B cell (primary cell): ENCODE measurements at regions not wholly inside any gene's neighbourhood (a gene's known extent, or its start where the extent isn't known, plus 50 kb on each side); places are given as distances from the start of the nearest gene placed in this dataset.

ENCODE experiments used
- ATAC-seq: fragments of 200-7000 bp; cut with Tn5 transposase; one replicate; pipeline ENCODE4 v1.10.0; 2021; ENCODE audit warnings: low read depth, mild to moderate bottlenecking, moderate number of reproducible peaks, moderate library complexity
- CTCF ChIA-PET: fragments of 350-600 bp; sonication (Branson Sonifier 250); formaldehyde crosslinking; loops from one replicate; lab custom pipeline; 2021; ENCODE audit warnings: antibody characterized with exemption, inconsistent platforms; lab: Charles Lee
- POLR2A ChIA-PET: fragments of 350-600 bp; sonication (Branson Sonifier 250); formaldehyde crosslinking; loops from one replicate; lab custom pipeline; 2021; ENCODE audit warnings: antibody characterized with exemption; lab: Charles Lee
- DNase-seq: peaks from one replicate; pipeline ENCODE4 v3.0.0; 2013
- H2AFZ ChIP-seq: 2 replicates; pipeline ENCODE4 v1.6.1; 2012; ENCODE audit warnings: mild to moderate bottlenecking, low read depth, low read length; ENCODE audit not compliant: insufficient read depth, poor library complexity, severe bottlenecking
- H3K27ac ChIP-seq, 2 donors: 1 replicate in 1 of 2; 2 replicates in 1 of 2; pipeline ENCODE4 v1.5.1; 2012 to 2013; ENCODE audit warnings: low read length in 2 of 2, mild to moderate bottlenecking in 2 of 2, moderate library complexity in 1 of 2
- H3K27me3 ChIP-seq, 4 experiments: fragments of 200-600 bp in 1 of 4; sonication (generic) in 1 of 4; replicated peaks in 1 of 4; 1 replicate in 2 of 4; 2 replicates in 2 of 4; pipeline versions ENCODE4 v1.6.1 to v1.7.0; 2013 to 2016; ENCODE audit warnings: low read length in 3 of 4, mild to moderate bottlenecking in 2 of 4, mixed read lengths in 1 of 4, moderate library complexity in 1 of 4; ENCODE audit not compliant: insufficient read depth in 4 of 4, control insufficient read depth in 3 of 4; ENCODE audit errors: control extremely low read depth in 1 of 4
- H3K36me3 ChIP-seq, 2 experiments: replicated peaks in 1 of 2; 1 replicate in 1 of 2; 2 replicates in 1 of 2; pipeline versions ENCODE4 v1.6.1 to v1.7.1; 2013; ENCODE audit warnings: low read length in 1 of 2; ENCODE audit not compliant: insufficient read depth in 2 of 2, control insufficient read depth in 1 of 2; ENCODE audit errors: control extremely low read depth in 1 of 2, extremely low read depth in 1 of 2
- H3K4me1 ChIP-seq, 2 donors: fragments of 200-600 bp in 1 of 2; sonication (generic) in 1 of 2; 1 replicate in 1 of 2; 2 replicates in 1 of 2; pipeline versions ENCODE4 v1.5.1 to v1.6.1; 2013 to 2017; ENCODE audit warnings: low read length in 2 of 2; ENCODE audit not compliant: control insufficient read depth in 2 of 2, insufficient read depth in 2 of 2
- H3K4me2 ChIP-seq: replicated peaks from 2 replicates; pipeline ENCODE3; 2012; ENCODE audit warnings: mild to moderate bottlenecking, low read depth, low read length; ENCODE audit not compliant: poor library complexity, severe bottlenecking
- H3K4me3 ChIP-seq, 5 experiments: fragments of 200-600 bp in 1 of 5; sonication (generic) in 1 of 5; 1 replicate in 3 of 5; 2 replicates in 2 of 5; pipeline versions ENCODE4 v1.5.1 to v1.7.0; 2011 to 2016; ENCODE audit warnings: low read length in 4 of 5, mild to moderate bottlenecking in 4 of 5, low read depth in 2 of 5, control low read depth in 1 of 5, moderate library complexity in 1 of 5; ENCODE audit not compliant: insufficient read depth in 1 of 5; ENCODE audit errors: control extremely low read depth in 1 of 5, extremely low read depth in 1 of 5
- H3K79me2 ChIP-seq: fragments of 200-600 bp; sonication (generic); one replicate; pipeline ENCODE4 v1.6.0; 2016; ENCODE audit warnings: low read length; ENCODE audit not compliant: control insufficient read depth, insufficient read depth
- H3K9ac ChIP-seq: fragments of 200-600 bp; sonication (generic); 2 replicates; pipeline ENCODE4 v1.6.1; 2017; ENCODE audit warnings: mild to moderate bottlenecking, low read length, moderate library complexity
- H3K9me3 ChIP-seq, 3 donors: one replicate each; pipeline versions ENCODE4 v1.6.1 to v1.7.1; 2013; ENCODE audit warnings: low read length in 2 of 3; ENCODE audit not compliant: control insufficient read depth in 2 of 3, insufficient read depth in 1 of 3; ENCODE audit errors: control extremely low read depth in 1 of 3
- H4K20me1 ChIP-seq: 2 replicates; pipeline ENCODE4 v1.6.0; 2012; ENCODE audit warnings: mild to moderate bottlenecking, low read length; ENCODE audit not compliant: insufficient read depth, control insufficient read depth, poor library complexity, severe bottlenecking
- H3K27ac Mint-ChIP-seq: one replicate; pipeline ENCODE4 v1.8.0; 2021; ENCODE audit warnings: mixed read lengths
- H3K27me3 Mint-ChIP-seq: one replicate; pipeline ENCODE4 v1.8.0; 2021; ENCODE audit warnings: mixed read lengths
- H3K4me1 Mint-ChIP-seq: one replicate; pipeline ENCODE4 v1.8.0; 2021; ENCODE audit warnings: mixed read lengths
- H3K4me3 Mint-ChIP-seq: one replicate; pipeline ENCODE4 v1.8.0; 2021; ENCODE audit warnings: mixed read lengths
- H3K9me3 Mint-ChIP-seq: one replicate; pipeline ENCODE4 v1.8.0; 2022; ENCODE audit warnings: mixed read lengths; ENCODE audit not compliant: insufficient read depth
- CTCF ChIP-seq: fragments of 200-600 bp; IDR thresholded peaks from one replicate; pipeline ENCODE4 v1.8.0; 2022; ENCODE audit warnings: antibody characterized with exemption, mild to moderate bottlenecking
- EZH2 ChIP-seq: IDR thresholded peaks from 2 replicates; pipeline ENCODE4 v1.6.1; 2012; ENCODE audit warnings: borderline replicate concordance, low read depth, mild to moderate bottlenecking, moderate library complexity, low read length; ENCODE audit not compliant: insufficient read depth, poor library complexity, severe bottlenecking
- WGBS: methylation state at CpG from one replicate; pipeline ENCODE4 v1.1.5; 2013; ENCODE audit warnings: missing lambda C conversion rate; ENCODE audit not compliant: insufficient coverage; 5-methylcytosine and 5-hydroxymethylcytosine counted together
- intact Hi-C: fragments of 100-400 bp; cut with micrococcal nuclease; formaldehyde crosslinking; loops from one replicate; pipeline ENCODE4 v1.10.0; 2022

GRCh38 chr5:54643685-54644106 lies 126.1 kb downstream of the SNX18 start:
- Histone ChIP-seq H3K36me3 (no peaks in the 10 kb centered on the region), H3K4me1 (peaks cover 58 to 66% of the 10 kb centered on the region in 2 donors), H3K4me2 (peak overlapping the region; percentile 10), H3K27ac (peak overlapping the region in 1 of 2 donors; percentile 87), H3K4me3 (no peak overlapping the region), H3K9me3 (peaks cover 0 to 4% (median 0%) of the 10 kb centered on the region in 3 donors), H2AFZ (peak overlapping the region; percentile 8), H3K27me3 (no peaks in the 10 kb centered on the region), H4K20me1 (no peaks in the 10 kb centered on the region), H3K79me2 (no peaks in the 10 kb centered on the region), H3K9ac (no peak overlapping the region)
- no peak for TF ChIP-seq CTCF
- TF ChIP-seq EZH2, result no peak
- Mint-ChIP-seq H3K9me3 (no peaks in the 10 kb centered on the region), H3K4me1 (peaks cover 70% of the 10 kb centered on the region), H3K27ac (peak overlapping the region; percentile 98), H3K4me3 (no peak overlapping the region), H3K27me3 (no peaks in the 10 kb centered on the region)
- ChIA-PET POLR2A (no interaction called here), CTCF (interaction anchor here (1.0 to 3.4 kb wide), 2 partner anchors 33 to 202 kb away, joined by 3 to 23 read pairs; no protein-coding TSS in a partner anchor)
- WGBS, result 69% methylated on average over 4 of the region's 4 CpGs
- ATAC-seq, result no peak
- DNase-seq, result no peak
- intact Hi-C loops, result loop anchor here (10.0 kb wide), 1 partner anchor 329 kb away; the partner anchor contains the start of gene ARL15

- no peaks in the 10 kb centered on the region for H3K79me2 ChIP-seq
- no peak overlapping the region for H3K4me3 Mint-ChIP-seq
- H3K4me2 ChIP-seq, result no peak overlapping the region
- H3K27ac Mint-ChIP-seq, result no peak overlapping the region
- no peak overlapping the region for H3K9ac ChIP-seq
- no peak overlapping the region for H2AFZ ChIP-seq
- intact Hi-C loops, result loop anchor here (10.0 kb wide), 1 partner anchor 325 kb away; the partner anchor contains the start of gene ARL15
- no peaks in the 10 kb centered on the region for H3K27me3 Mint-ChIP-seq
- H3K27ac ChIP-seq, result no peak overlapping the region
- ChIA-PET POLR2A (no interaction called here), CTCF (interaction anchor here (1.9 kb wide), 1 partner anchor 20 kb away, joined by 4 read pairs; no protein-coding TSS in a partner anchor)
- H3K4me3 ChIP-seq, result no peak overlapping the region
- peaks cover 32% of the 10 kb centered on the region for H3K4me1 Mint-ChIP-seq
- ATAC-seq (no peak), DNase-seq (no peak)
- H3K4me1 ChIP-seq, result peaks cover 18 to 28% of the 10 kb centered on the region in 2 donors
- no peaks in the 10 kb centered on the region for H3K9me3 ChIP-seq
- WGBS, result 89% methylated on average over 5 of the region's 5 CpGs
- TF ChIP-seq EZH2 (no peak), CTCF (no peak)
- no peaks in the 10 kb centered on the region for H3K36me3 ChIP-seq
- H3K9me3 Mint-ChIP-seq, result no peaks in the 10 kb centered on the region
- no peaks in the 10 kb centered on the region for H4K20me1 ChIP-seq
- no peaks in the 10 kb centered on the region for H3K27me3 ChIP-seq
Observed at GRCh38 chr5:54639621-54640020, 122.1 kb downstream of the SNX18 start.
